ENCODE measurements at regions not wholly inside any gene's neighbourhood (a gene's known extent, or its start where the extent isn't known, plus 50 kb on each side); places are given as distances from the start of the nearest gene placed in this dataset.

- no peak overlapping the region for H3K27ac ChIP-seq
- TF ChIP-seq, protein P1, sequence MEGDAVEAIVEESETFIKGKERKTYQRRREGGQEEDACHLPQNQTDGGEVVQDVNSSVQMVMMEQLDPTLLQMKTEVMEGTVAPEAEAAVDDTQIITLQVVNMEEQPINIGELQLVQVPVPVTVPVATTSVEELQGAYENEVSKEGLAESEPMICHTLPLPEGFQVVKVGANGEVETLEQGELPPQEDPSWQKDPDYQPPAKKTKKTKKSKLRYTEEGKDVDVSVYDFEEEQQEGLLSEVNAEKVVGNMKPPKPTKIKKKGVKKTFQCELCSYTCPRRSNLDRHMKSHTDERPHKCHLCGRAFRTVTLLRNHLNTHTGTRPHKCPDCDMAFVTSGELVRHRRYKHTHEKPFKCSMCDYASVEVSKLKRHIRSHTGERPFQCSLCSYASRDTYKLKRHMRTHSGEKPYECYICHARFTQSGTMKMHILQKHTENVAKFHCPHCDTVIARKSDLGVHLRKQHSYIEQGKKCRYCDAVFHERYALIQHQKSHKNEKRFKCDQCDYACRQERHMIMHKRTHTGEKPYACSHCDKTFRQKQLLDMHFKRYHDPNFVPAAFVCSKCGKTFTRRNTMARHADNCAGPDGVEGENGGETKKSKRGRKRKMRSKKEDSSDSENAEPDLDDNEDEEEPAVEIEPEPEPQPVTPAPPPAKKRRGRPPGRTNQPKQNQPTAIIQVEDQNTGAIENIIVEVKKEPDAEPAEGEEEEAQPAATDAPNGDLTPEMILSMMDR (IDR thresholded peaks at IDR 0.05) = no peak
- no peak for TF ChIP-seq ZFX (IDR thresholded peaks at IDR 0.05; ENCODE audit: borderline replicate concordance)
These were observed 1566.9 kb upstream of the TMEM132C start for GRCh38 chr12:126700096-126700495.

DNA sequence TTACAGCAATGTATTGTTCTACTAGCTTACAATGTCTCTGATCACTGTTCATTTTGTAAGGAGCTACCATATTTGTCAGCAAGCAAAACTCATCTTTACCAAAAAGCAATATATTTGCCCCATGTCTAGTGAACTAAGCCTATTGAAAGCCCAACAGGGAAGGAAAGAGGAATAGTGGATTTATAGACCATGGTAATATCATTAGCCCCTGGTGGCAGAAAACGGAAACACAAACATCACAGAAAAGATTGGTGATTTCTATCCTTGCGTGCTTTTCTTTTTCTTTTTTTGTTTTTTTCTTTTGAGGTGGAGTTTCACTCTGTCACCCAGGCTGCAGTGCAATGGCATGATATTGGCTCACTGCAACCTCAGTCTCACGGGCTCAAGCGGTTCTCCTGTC is 1562.4 kb upstream of the TMEM132C start:
- no peak for TF ChIP-seq ZFX (IDR thresholded peaks at IDR 0.05; ENCODE audit: borderline replicate concordance)
- TF ChIP-seq, protein P1 (IDR thresholded peaks at IDR 0.05) = peak; percentile 51
- no peak overlapping the region for H3K27ac ChIP-seq

DNA sequence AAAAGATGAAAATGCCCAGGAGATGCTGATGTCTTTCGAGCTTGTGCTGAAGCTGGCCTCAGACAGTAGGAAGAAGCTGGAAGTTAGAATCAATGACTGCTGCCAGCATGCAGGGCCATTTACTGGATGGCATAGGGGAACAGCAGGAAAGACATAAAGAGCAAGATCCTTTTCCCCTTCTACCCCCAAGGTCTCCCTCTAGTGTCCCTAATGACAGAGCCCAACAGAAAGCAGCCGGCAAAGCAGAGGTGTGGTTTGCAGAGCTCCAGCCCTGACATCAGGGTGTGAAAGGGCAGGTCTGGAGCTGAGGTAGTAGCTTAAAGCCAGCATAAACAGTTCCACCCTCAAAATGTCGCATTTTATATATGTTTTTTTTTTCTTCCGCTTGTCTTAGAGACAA is 1560.7 kb upstream of the TMEM132C start:
- H3K27ac ChIP-seq = no peak overlapping the region
- TF ChIP-seq, protein P1 (IDR thresholded peaks at IDR 0.05) = no peak
- TF ChIP-seq ZFX (IDR thresholded peaks at IDR 0.05; ENCODE audit: borderline replicate concordance) = no peak

DNA sequence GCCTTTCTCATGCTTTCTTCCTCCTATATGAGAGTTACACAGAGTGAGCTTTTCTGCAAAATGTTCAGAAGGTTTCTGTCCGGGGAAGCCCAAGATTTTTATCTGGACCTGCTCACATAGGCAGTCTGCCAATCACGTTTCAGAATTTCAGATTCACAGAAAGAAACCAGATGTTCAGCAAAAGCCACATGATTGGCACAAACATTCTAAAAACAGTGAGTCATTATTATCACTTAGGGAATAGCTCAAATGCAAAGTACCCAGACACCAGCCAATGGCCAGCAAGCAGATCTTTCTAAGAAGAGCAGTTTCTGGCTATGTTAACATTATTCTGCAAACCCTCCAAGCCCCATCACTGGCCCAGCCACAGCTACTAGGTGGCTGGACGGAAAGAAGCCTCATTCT is 1558.5 kb upstream of the TMEM132C start:
- H3K27ac ChIP-seq = no peak overlapping the region
- TF ChIP-seq ZFX (IDR thresholded peaks at IDR 0.05; ENCODE audit: borderline replicate concordance) = no peak
- TF ChIP-seq, protein P1 (IDR thresholded peaks at IDR 0.05) = no peak

GRCh38 chr12:126718365-126718764 is 1548.6 kb upstream of the TMEM132C start:
- no peak overlapping the region for H3K27ac ChIP-seq
- TF ChIP-seq, protein P1 (IDR thresholded peaks at IDR 0.05) = no peak
- no peak for TF ChIP-seq ZFX (IDR thresholded peaks at IDR 0.05; ENCODE audit: borderline replicate concordance)

GRCh38 chr12:126719912-126720705 is 1546.9 kb upstream of the TMEM132C start:
- no peak overlapping the region for H3K27ac ChIP-seq
- TF ChIP-seq, protein P1 (IDR thresholded peaks at IDR 0.05) = no peak
- no peak for TF ChIP-seq ZFX (IDR thresholded peaks at IDR 0.05; ENCODE audit: borderline replicate concordance)

GRCh38 chr12:126726481-126727217 is 1540.3 kb upstream of the TMEM132C start:
- TF ChIP-seq, protein P1 (IDR thresholded peaks at IDR 0.05) = no peak
- TF ChIP-seq ZFX (IDR thresholded peaks at IDR 0.05; ENCODE audit: borderline replicate concordance) = no peak
- no peak overlapping the region for H3K27ac ChIP-seq
